ENCODE measurements at regions not wholly inside any gene's neighbourhood (a gene's known extent, or its start where the extent isn't known, plus 50 kb on each side); places are given as distances from the start of the nearest gene placed in this dataset.

GRCh38 chr12:62113366-62114011 is 146.7 kb upstream of the USP15 start:
- TF ChIP-seq CTCF (IDR thresholded peaks at IDR 0.05 in 2 of 3, conservative IDR thresholded peaks at IDR 0.05 in 1 of 3; ENCODE audit: borderline replicate concordance in 1 of 3, insufficient read depth in 1 of 3, low read depth in 2 of 3, low read length in 2 of 3) = no peak
- no peak for TF ChIP-seq POLR2A (IDR thresholded peaks at IDR 0.05; ENCODE audit: borderline replicate concordance, extremely low read depth, insufficient read depth, insufficient read length)
